Esophagus squamous epithelium (tissue), 4 donors: ENCODE measurements at regions not wholly inside any gene's neighbourhood (a gene's known extent, or its start where the extent isn't known, plus 50 kb on each side); places are given as distances from the start of the nearest gene placed in this dataset.

Source experiments
- CTCF ChIP-seq, 6 experiments: fragments of 450-650 bp in 4 of 6; fragments of 200-600 bp in 2 of 6; sonication (generic) in 2 of 6; IDR thresholded peaks; one replicate each; pipeline ENCODE4 v1.5.1; 2016 to 2019; ENCODE audit warnings: antibody characterized with exemption in 6 of 6, mild to moderate bottlenecking in 4 of 6, moderate library complexity in 4 of 6
- POLR2A ChIP-seq, 4 donors: fragments of 450-650 bp; IDR thresholded peaks; one replicate each; pipeline ENCODE4 v1.6.1; 2017; ENCODE audit warnings: antibody characterized with exemption in 4 of 4, mild to moderate bottlenecking in 4 of 4, moderate library complexity in 3 of 4

GRCh38 chr5:165457859-165458481 is 1952.6 kb downstream of the MAT2B start:
- TF ChIP-seq CTCF (IDR thresholded peaks at IDR 0.05): peak in 2 of 6 experiments; percentile 12 to 22
- no peak for TF ChIP-seq POLR2A (IDR thresholded peaks at IDR 0.05)
